ENCODE measurements at regions not wholly inside any gene's neighbourhood (a gene's known extent, or its start where the extent isn't known, plus 50 kb on each side); places are given as distances from the start of the nearest gene placed in this dataset.

DNA sequence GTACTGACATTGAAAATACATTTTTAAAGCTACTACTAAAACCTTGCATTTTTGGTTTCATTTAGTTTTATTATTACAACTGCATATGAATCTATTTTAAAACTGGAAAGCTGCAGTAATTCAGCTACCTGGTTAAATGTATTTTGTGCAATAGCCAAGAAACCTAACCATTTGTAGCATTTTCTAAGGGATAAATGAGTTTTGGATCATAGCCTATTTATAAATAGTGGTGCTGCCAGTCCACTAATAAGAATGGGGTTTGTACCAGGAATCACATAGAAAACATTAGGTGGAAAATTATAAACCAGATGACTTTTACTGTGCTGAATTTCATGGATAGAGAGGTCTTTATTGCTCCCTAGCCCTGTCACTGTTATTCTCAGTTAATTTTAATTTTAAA, 454.7 kb downstream of the DIPK2A start:
- no peak for TF ChIP-seq POLR2A (IDR thresholded peaks at IDR 0.05; ENCODE audit: low read depth, low read length)
- TF ChIP-seq POLR2AphosphoS5 (IDR thresholded peaks at IDR 0.05; ENCODE audit: low read depth, low read length) = no peak
- TF ChIP-seq TAF1 (IDR thresholded peaks at IDR 0.05; ENCODE audit: borderline replicate concordance, low read depth, low read length) = no peak
